GM21381 (cell line): ENCODE measurements at regions not wholly inside any gene's neighbourhood (a gene's known extent, or its start where the extent isn't known, plus 50 kb on each side); places are given as distances from the start of the nearest gene placed in this dataset.

Experiments used
- ATAC-seq: cut with Tn5 transposase; IDR thresholded peaks from one replicate; pipeline ENCODE4 v1.9.1; 2021; ENCODE audit warnings: mild to moderate bottlenecking, moderate library complexity; ENCODE audit not compliant: unreplicated experiment

GRCh38 chr1:98386675-98387440, 274.7 kb upstream of the SNX7 start:
- ATAC-seq = no peak

- ATAC-seq = no peak
Observed at GRCh38 chr1:98385652-98386051, 275.9 kb upstream of the SNX7 start.

GRCh38 chr1:98384461-98385141, 276.9 kb upstream of the SNX7 start:
- ATAC-seq = no peak

GRCh38 chr1:98382986-98383740, 278.4 kb upstream of the SNX7 start:
- ATAC-seq = no peak

- no peak for ATAC-seq
Observed at GRCh38 chr1:98382586-98382985, 278.9 kb upstream of the SNX7 start.

- no peak for ATAC-seq
Observed at GRCh38 chr1:98374098-98374497, 287.4 kb upstream of the SNX7 start.

GRCh38 chr1:98373056-98373455, 288.5 kb upstream of the SNX7 start:
- ATAC-seq = no peak

- no peak for ATAC-seq
Observed at GRCh38 chr1:98371764-98372163, 289.8 kb upstream of the SNX7 start.

- ATAC-seq = no peak
Observed at GRCh38 chr1:98369463-98369862, 292.1 kb upstream of the SNX7 start.

GRCh38 chr1:98368995-98369394, 292.5 kb upstream of the SNX7 start:
- no peak for ATAC-seq

- ATAC-seq = no peak
Observed at GRCh38 chr1:98367426-98367825, 294.1 kb upstream of the SNX7 start.

GRCh38 chr1:98366343-98366742, 295.2 kb upstream of the SNX7 start:
- no peak for ATAC-seq

GRCh38 chr1:98364544-98364943, 297.0 kb upstream of the SNX7 start:
- ATAC-seq = no peak

GRCh38 chr1:98360864-98361263, 300.7 kb upstream of the SNX7 start:
- no peak for ATAC-seq

GRCh38 chr1:98355656-98356383, 305.7 kb upstream of the SNX7 start:
- ATAC-seq = no peak

- no peak for ATAC-seq
Observed at GRCh38 chr1:98352378-98352777, 309.1 kb upstream of the SNX7 start.

- ATAC-seq = no peak
Observed at GRCh38 chr1:98351561-98351960, 310.0 kb upstream of the SNX7 start.

- ATAC-seq = no peak
Observed at GRCh38 chr1:98345417-98345816, 316.1 kb upstream of the SNX7 start.

- ATAC-seq = no peak
Observed at GRCh38 chr1:98344731-98345130, 316.8 kb upstream of the SNX7 start.

- ATAC-seq = no peak
Observed at GRCh38 chr1:98342566-98342965, 319.0 kb upstream of the SNX7 start.

- ATAC-seq = no peak
Observed at GRCh38 chr1:98340511-98340910, 321.0 kb upstream of the SNX7 start.
